Heart right ventricle (tissue), 16 donors: ENCODE measurements at regions not wholly inside any gene's neighbourhood (a gene's known extent, or its start where the extent isn't known, plus 50 kb on each side); places are given as distances from the start of the nearest gene placed in this dataset.
A peak's percentile ranks its signal among the peaks of the same experiment; 100 is the strongest.

Experiments used
- ATAC-seq, 8 donors: fragments of 200-7000 bp; cut with Tn5 transposase; one replicate each; pipeline ENCODE4 v1.9.1; 2020; ENCODE audit warnings: mild to moderate bottlenecking in 8 of 8, moderate library complexity in 8 of 8, moderate number of reproducible peaks in 1 of 8
- DNase-seq, 2 donors: peaks; one replicate each; pipeline ENCODE4 v3.0.0-alpha.2; 2020
- H3K27ac ChIP-seq, 10 donors: fragments of 200-600 bp; sonication (generic) in 2 of 10; one replicate each; pipeline versions ENCODE4 v1.5.0 to v1.8.0; 2020 to 2022; ENCODE audit warnings: mild to moderate bottlenecking in 3 of 10
- H3K27me3 ChIP-seq, 7 donors: fragments of 200-600 bp; one replicate each; pipeline ENCODE4 v1.8.0; 2021 to 2022; ENCODE audit warnings: mild to moderate bottlenecking in 2 of 7
- H3K36me3 ChIP-seq, 9 donors: fragments of 200-600 bp; sonication (generic) in 1 of 9; one replicate each; pipeline versions ENCODE4 v1.5.0 to v1.8.0; 2020 to 2022; ENCODE audit warnings: mild to moderate bottlenecking in 2 of 9
- H3K4me1 ChIP-seq, 9 donors: fragments of 200-600 bp; sonication (generic) in 1 of 9; one replicate each; pipeline versions ENCODE4 v1.5.0 to v1.8.0; 2020 to 2022; ENCODE audit warnings: mild to moderate bottlenecking in 4 of 9
- H3K4me3 ChIP-seq, 10 donors: fragments of 200-600 bp; sonication (generic) in 2 of 10; one replicate each; pipeline versions ENCODE4 v1.5.0 to v1.8.0; 2020 to 2022; ENCODE audit warnings: mild to moderate bottlenecking in 7 of 10, moderate library complexity in 2 of 10
- H3K9me3 ChIP-seq, 11 donors: fragments of 200-600 bp in 10 of 11; sonication (generic) in 2 of 11; one replicate each; pipeline versions ENCODE4 v1.5.0 to v1.8.0; 2013 to 2022; ENCODE audit warnings: mild to moderate bottlenecking in 2 of 11, control low read depth in 1 of 11, moderate library complexity in 1 of 11
- CTCF ChIP-seq, 9 donors: fragments of 200-600 bp; sonication (generic) in 2 of 9; IDR thresholded peaks; one replicate each; pipeline versions ENCODE4 v1.5.0 to v1.8.0; 2021 to 2022; ENCODE audit warnings: antibody characterized with exemption in 9 of 9, mild to moderate bottlenecking in 5 of 9, moderate library complexity in 1 of 9
- WGBS, 2 donors: extraction: QIAGEN DNeasy Blood & Tissue Kit; methylation state at CpG; one replicate each; pipeline ENCODE4 v1.1.7; 2013; ENCODE audit warnings: inconsistent platforms in 1 of 2; 5-methylcytosine and 5-hydroxymethylcytosine counted together
- intact Hi-C, 10 donors: fragments of 100-400 bp; cut with DNase I; formaldehyde crosslinking; loops; one replicate each; pipeline versions ENCODE4 v1.11.1 to v1.14.2; 2022
- donor health status: Arrhythmogenic right ventricular cardiomyopathy.
- donor health status: ischemic (EF 13 %, LVEDD 7.1; RV severe dilation, severe dysfunction).
- donor health status: healthy with polysubstance abuse.
- donor health status: DM: no; HTN: yes; CAD: no.
- donor health status: DM: no; HTN: no; CAD: no.
- donor health status: ischemic (EF 25% LVEDD 6.9; RV normal size, moderate dysfunction).
- donor health status: ischemic (EF 25% LVEDD 5.7; RV mildly dilated, moderate dysfunction).
- donor health status: healthy.
- donor health status: DM: yes; HTN: yes; CAD: no.
- donor health status: Ischemic cardiomyopathy.
- donor health status: ischemic (EF 35%, LVEDD 5.7; RV mildly dilated, moderate dysfunction).
- donor health status: nonischemic (EF 11% LVEDD 7.7; RV severe dilation, severe dysfunction).
- donor health status: DM: yes; HTN: yes; CAD: no.
- donor health status: PGD.
- donor health status: ischemic (EF 29% LVEDD 5.4; RV normal size, mild dysfunction).
- donor health status: nonischemic (EF 23%, LVEDD 6.1; RV moderate dilation, normal function).

- no peaks in the 10 kb centered on the region for H3K36me3 ChIP-seq
- peaks cover 0 to 20% (median 8%) of the 10 kb centered on the region in 9 donors for H3K4me1 ChIP-seq
- DNase-seq (no peak), ATAC-seq (no peak)
- no peak overlapping the region for H3K4me3 ChIP-seq
- no peaks in the 10 kb centered on the region for H3K27me3 ChIP-seq
- TF ChIP-seq CTCF (IDR thresholded peaks at IDR 0.05) = no peak
- intact Hi-C loops = no loop called here
- no peak overlapping the region for H3K27ac ChIP-seq
- no peaks in the 10 kb centered on the region for H3K9me3 ChIP-seq
Measured at GRCh38 chr10:88100281-88100680, 236.9 kb downstream of the PTEN start.

- no peak overlapping the region for H3K4me3 ChIP-seq
- H3K36me3 ChIP-seq = no peaks in the 10 kb centered on the region
- H3K27me3 ChIP-seq = no peaks in the 10 kb centered on the region
- no peak for TF ChIP-seq CTCF (IDR thresholded peaks at IDR 0.05)
- no peaks in the 10 kb centered on the region for H3K9me3 ChIP-seq
- H3K27ac ChIP-seq = no peak overlapping the region
- no peak for ATAC-seq
- no peak for DNase-seq
- WGBS, 2 donors = 94 to 98% methylated on average over 2 of the region's 2 CpGs
- H3K4me1 ChIP-seq = peaks cover 0 to 28% (median 0%) of the 10 kb centered on the region in 9 donors
- intact Hi-C loops = no loop called here
Measured at GRCh38 chr10:88101666-88102065, 238.2 kb downstream of the PTEN start.

- DNase-seq = no peak
- no peaks in the 10 kb centered on the region for H3K9me3 ChIP-seq
- H3K27ac ChIP-seq = peak overlapping the region in 1 of 10 donors; percentile 62
- peaks cover 0 to 46% (median 0%) of the 10 kb centered on the region in 9 donors for H3K4me1 ChIP-seq
- no peaks in the 10 kb centered on the region for H3K36me3 ChIP-seq
- peak overlapping the region in 1 of 10 donors; percentile 21 for H3K4me3 ChIP-seq
- TF ChIP-seq CTCF (IDR thresholded peaks at IDR 0.05) = no peak
- intact Hi-C loops = no loop called here
- no peaks in the 10 kb centered on the region for H3K27me3 ChIP-seq
- no peak for ATAC-seq
Measured at GRCh38 chr10:88103576-88103975, 240.2 kb downstream of the PTEN start.

- ATAC-seq = no peak
Measured at GRCh38 chr10:88104223-88104622, 240.8 kb downstream of the PTEN start.

More at GRCh38 chr10:88104223-88104622, 240.8 kb downstream of the PTEN start:
- Histone ChIP-seq H3K36me3 (no peaks in the 10 kb centered on the region), H3K27ac (peak overlapping the region in 1 of 10 donors; percentile 62), H3K27me3 (no peaks in the 10 kb centered on the region), H3K4me3 (peak overlapping the region in 1 of 10 donors; percentile 21), H3K4me1 (peaks cover 0 to 50% (median 0%) of the 10 kb centered on the region in 9 donors), H3K9me3 (no peaks in the 10 kb centered on the region)
- no peak for DNase-seq
- intact Hi-C loops = no loop called here
- TF ChIP-seq CTCF (IDR thresholded peaks at IDR 0.05) = no peak
- WGBS, 2 donors = 95 to 97% methylated on average over 2 of the region's 2 CpGs
